ES-I3 (cell line): ENCODE measurements at regions not wholly inside any gene's neighbourhood (a gene's known extent, or its start where the extent isn't known, plus 50 kb on each side); places are given as distances from the start of the nearest gene placed in this dataset.
"Not testable (repeated sequence)": the region's sequence is repeated elsewhere in the genome, so short reads cannot be mapped to it uniquely, and the experiment has no call there.

Experiments used
- H3K36me3 ChIP-seq: 2 replicates; pipeline ENCODE4 v1.6.1; 2013; ENCODE audit warnings: mild to moderate bottlenecking, low read length, control low read depth, moderate library complexity; ENCODE audit not compliant: insufficient read depth
- H3K4me1 ChIP-seq: 2 replicates; pipeline ENCODE4 v1.6.1; 2013; ENCODE audit warnings: mild to moderate bottlenecking, control low read depth, low read length; ENCODE audit not compliant: insufficient read depth
- H3K9ac ChIP-seq: 2 replicates; pipeline ENCODE4 v1.6.1; 2013; ENCODE audit warnings: low read depth, mild to moderate bottlenecking, low read length, moderate library complexity
- H3K9me3 ChIP-seq: 2 replicates; pipeline ENCODE4 v1.6.1; 2013; ENCODE audit warnings: mild to moderate bottlenecking, low read length, moderate library complexity; ENCODE audit not compliant: control insufficient read depth, insufficient read depth

DNA sequence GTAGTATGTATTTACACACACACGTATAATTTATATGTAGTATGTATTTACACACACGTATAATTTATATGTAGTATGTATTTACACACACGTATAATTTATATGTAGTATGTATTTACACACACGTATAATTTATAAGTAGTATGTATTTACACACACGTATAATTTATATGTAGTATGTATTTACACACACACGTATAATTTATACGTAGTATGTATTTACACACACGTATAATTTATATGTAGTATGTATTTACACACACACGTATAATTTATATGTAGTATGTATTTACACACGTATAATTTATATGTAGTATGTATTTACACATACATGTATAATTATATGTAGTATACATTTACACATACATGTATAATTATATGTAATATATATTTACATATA, 398.5 kb upstream of the CRIM1 start:
- not testable (repeated sequence) for H3K9me3 ChIP-seq, H3K4me1 ChIP-seq, H3K9ac ChIP-seq

DNA sequence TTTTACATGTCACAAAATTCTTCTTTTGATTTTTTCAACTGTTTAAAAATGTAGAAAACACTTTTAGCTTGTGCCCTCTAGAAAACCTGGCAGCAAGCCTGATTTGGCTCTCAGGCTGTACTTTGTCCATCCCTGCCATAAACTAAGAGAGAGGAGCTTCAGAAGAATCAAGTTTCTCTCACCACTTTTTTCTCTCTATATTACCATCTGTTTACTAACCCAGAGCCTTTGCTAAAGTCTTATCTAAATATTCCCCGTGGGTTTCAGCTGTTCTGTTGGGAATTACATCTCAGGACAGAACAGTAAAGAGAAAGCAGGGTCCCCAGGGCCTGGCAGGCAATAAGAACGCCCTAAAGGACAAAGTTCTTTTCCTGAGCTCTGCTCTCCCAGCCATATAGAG, 409.1 kb upstream of the CRIM1 start:
- H3K4me1 ChIP-seq, result no peaks in the 10 kb centered on the region
- H3K9me3 ChIP-seq, result no peaks in the 10 kb centered on the region
- H3K9ac ChIP-seq, result no peak overlapping the region
- H3K36me3 ChIP-seq, result no peaks in the 10 kb centered on the region

More for the DNA sequence above, 398.5 kb upstream of the CRIM1 start:
- not testable (repeated sequence) for H3K36me3 ChIP-seq

DNA sequence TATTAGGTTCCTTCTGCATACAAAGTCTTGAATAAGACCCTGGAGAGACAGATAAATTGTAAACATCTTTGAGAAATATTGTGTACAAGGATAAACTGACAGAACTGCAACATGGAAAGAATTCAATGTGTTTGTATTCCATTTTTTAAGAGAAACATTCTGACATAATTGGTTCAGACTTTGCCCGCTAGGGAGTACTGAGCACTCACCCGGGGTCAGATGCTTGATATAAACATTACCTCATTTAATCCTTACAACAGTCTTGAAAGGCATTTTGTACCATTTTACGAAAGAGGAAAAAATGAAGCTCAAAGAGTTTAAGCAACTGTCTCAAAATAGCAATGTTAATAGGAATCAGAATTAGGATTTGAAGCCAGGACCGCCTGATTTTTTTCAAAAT, 416.7 kb upstream of the CRIM1 start:
- H3K4me1 ChIP-seq, result no peaks in the 10 kb centered on the region
- no peak overlapping the region for H3K9ac ChIP-seq
- no peaks in the 10 kb centered on the region for H3K36me3 ChIP-seq
- H3K9me3 ChIP-seq, result no peaks in the 10 kb centered on the region; the same call in 1 of the 2 replicates

DNA sequence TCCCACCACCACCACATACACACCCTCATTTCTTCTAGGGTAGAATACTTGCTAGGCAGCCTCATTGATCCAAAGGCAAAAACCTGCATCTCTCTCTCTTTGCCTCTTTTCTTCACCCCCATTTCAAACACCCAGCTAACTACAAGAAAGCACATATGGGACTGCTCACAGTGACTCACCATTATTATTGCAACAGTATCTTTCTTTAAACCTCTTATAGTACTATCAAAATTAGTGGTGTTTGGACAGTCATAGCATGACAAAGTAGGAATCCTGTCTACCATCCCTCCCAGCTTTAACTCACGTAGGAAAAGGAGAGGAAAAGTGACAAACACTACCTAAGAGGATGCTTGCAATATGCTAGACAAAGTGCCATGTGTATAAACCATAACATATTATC, 422.5 kb upstream of the CRIM1 start:
- Histone ChIP-seq H3K9me3 (no peaks in the 10 kb centered on the region; the same call in 1 of the 2 replicates), H3K4me1 (no peaks in the 10 kb centered on the region; the same call in 1 of the 2 replicates), H3K9ac (no peak overlapping the region), H3K36me3 (no peaks in the 10 kb centered on the region)

DNA sequence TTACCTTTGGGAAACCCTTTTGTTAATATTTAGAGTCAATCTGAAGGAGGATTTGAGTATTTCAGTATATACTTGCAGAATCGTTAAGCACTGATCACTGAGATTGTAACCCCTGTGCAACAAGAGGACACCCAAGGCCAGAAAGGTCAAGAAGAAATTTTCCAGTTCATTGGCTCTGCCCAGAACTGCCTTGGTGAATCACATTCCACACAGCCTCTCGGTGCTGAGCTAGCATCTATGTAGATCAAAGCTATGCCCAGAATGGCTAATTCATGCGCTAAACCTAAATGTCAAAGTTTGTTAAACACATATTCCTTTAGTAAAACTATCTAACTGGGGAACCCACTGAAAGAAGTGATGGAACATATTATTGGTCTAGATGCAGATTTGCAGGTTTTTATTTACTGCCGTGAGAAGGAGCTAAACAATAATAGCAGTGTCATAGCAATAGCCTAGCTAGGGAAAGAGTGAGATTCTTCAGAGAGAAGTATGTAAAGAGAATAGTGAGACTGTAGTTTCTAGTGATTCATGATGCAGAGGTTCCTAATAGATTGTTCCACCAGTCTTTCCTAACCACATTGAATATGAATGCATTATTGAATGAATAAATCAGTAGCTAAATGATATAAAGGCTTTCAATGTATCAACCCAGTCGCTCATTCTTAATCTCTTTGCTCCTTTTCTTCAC, 423.2 kb upstream of the CRIM1 start:
- Histone ChIP-seq H3K4me1 (no peaks in the 10 kb centered on the region; the same call in 1 of the 2 replicates), H3K9ac (no peak overlapping the region), H3K36me3 (no peaks in the 10 kb centered on the region), H3K9me3 (no peaks in the 10 kb centered on the region; the same call in 1 of the 2 replicates)

DNA sequence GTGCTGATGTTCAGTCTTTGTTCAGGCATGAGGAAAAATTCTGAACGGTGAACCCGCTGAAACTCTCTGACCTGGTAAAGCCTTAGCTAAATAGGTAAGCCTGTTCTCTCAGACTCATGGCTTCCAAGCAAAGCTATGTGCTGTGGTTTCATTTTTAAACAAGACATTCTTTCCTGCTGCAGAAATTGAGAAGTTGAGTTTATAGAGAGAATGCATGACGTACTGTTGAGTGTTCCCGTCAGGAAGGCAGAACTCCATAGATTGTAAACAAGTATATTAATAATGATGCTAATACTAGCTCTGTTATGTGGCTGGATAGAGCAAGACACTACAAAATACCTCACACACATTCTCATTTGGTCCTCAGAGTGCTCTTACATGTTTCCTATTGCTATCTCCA, 424.0 kb upstream of the CRIM1 start:
- Histone ChIP-seq H3K4me1 (no peaks in the 10 kb centered on the region; the same call in 1 of the 2 replicates), H3K9me3 (no peaks in the 10 kb centered on the region; the same call in 1 of the 2 replicates), H3K9ac (no peak overlapping the region), H3K36me3 (no peaks in the 10 kb centered on the region)

DNA sequence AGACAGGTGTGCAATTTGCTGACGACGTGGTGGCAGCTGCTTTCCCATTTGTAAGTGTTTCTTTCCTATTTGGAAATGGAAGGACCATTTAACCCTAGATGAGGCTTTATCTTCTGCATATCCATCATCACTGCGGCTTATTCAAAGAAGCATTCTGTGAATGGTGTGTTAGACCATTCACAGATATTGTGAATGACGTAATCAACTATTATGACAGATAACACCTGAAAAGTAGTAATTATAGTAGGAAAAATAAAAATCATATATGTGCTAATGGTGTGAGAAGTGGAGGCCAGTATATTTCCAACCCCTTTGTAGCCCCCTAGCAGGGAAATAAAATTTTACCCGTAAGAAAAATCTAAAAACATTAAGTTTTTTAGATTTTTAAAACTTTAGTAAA, 424.5 kb upstream of the CRIM1 start:
- Histone ChIP-seq H3K36me3 (no peaks in the 10 kb centered on the region), H3K9ac (no peak overlapping the region), H3K4me1 (no peaks in the 10 kb centered on the region; the same call in 1 of the 2 replicates), H3K9me3 (no peaks in the 10 kb centered on the region)

DNA sequence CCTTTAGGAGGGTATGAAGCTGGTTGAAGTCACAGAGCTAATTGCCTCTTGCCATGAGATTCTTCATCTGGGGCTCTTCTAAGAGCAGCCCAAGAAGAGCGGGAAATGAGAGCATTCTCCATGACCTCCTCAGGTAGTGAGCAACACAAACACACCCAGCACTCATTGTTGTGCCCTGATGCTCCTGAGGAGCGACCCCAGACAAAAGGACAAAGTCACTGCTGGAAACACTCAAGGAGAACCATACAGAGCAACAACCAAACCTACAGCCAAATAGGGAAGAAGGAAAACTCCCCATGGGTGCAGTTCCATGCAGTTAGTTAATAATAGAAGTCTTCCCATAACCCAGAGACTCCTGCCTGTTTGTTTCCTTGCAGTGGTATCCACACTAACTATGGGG, 426.0 kb upstream of the CRIM1 start:
- H3K9me3 ChIP-seq, result no peaks in the 10 kb centered on the region
- H3K36me3 ChIP-seq, result no peaks in the 10 kb centered on the region
- no peak overlapping the region for H3K9ac ChIP-seq
- no peaks in the 10 kb centered on the region; the same call in 1 of the 2 replicates for H3K4me1 ChIP-seq

DNA sequence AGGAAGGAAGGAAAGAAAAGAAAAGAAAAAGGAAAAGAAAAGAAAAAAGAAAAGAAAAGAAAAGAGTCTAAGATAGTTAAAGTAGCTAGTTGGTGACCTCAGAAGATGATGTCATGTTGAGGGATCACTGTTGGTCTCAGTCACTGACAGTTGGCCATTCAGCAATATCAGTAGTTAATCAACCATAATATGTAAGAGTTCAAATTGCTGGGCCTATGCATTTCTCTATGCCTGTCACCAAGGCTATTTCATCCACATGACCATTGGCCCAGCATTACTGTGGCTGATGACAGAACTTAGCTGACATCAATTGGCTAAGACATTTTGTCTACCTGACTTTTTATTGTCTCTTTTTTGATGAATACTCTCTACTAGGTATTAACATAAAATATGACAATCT, 435.5 kb upstream of the CRIM1 start:
- no peak overlapping the region for H3K9ac ChIP-seq
- H3K4me1 ChIP-seq, result no peaks in the 10 kb centered on the region
- H3K36me3 ChIP-seq, result no peaks in the 10 kb centered on the region
- no peaks in the 10 kb centered on the region for H3K9me3 ChIP-seq

DNA sequence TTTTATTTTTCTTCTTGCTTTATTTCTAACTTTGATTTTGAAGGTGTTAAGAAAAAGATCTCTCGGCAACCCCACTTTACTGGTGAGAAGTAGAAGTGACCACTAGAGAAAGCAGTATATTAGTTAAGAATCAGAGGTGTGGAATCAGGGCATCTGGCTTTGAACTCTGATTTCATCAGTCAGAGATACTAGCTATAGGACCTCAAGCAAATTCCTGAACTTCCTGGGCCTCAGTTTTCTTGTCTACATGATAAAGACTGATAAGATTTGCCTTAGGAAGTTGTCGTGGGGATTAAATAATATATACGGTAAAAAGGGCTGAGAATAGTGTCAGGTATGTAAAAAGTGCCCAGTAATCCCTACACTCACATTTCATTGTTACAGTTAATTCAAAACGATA, 440.3 kb upstream of the CRIM1 start:
- H3K9me3 ChIP-seq, result no peaks in the 10 kb centered on the region
- H3K36me3 ChIP-seq, result no peaks in the 10 kb centered on the region
- H3K9ac ChIP-seq, result no peak overlapping the region
- H3K4me1 ChIP-seq, result no peaks in the 10 kb centered on the region

DNA sequence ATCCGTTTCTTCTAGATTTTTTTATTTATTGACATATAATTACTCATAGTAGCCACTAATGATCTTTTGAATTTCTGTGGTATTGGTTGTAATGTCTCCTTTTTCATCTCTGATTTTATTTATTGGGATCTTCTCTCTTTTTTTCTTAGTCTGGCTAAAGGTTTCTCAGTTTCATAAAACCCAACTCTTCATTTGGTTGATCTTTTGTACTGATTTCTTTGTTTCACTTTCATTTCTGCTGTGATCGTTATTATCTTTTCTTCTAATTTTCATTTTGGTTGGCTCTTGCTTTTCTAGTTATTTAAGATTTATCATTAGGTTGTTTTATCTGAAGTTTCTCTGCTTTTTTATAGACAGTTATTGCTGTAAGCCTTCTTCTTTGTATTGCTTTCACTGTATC, 463.6 kb upstream of the CRIM1 start:
- H3K4me1 ChIP-seq, result no peaks in the 10 kb centered on the region
- no peaks in the 10 kb centered on the region for H3K9me3 ChIP-seq
- H3K36me3 ChIP-seq, result no peaks in the 10 kb centered on the region
- H3K9ac ChIP-seq, result no peak overlapping the region

DNA sequence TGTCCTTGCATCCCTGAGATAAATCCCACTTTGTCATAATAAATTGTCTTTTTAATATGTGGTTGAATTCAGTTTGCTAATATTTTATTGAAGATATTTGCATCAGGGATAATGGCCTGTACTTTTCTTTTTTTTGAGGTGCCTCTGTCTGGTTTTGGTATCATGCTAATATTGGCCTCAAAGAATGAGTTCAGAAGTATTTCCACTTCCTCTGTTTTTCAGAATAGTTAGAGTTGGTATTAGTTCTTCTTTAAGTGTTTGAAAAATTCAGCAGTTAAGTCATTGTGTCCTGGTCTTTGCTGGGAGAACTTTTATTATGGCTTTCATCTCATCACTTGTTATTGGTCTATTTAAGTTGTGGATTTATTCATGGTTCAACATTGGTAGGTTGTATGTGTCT, 464.1 kb upstream of the CRIM1 start:
- no peaks in the 10 kb centered on the region for H3K36me3 ChIP-seq
- no peaks in the 10 kb centered on the region for H3K4me1 ChIP-seq
- no peak overlapping the region for H3K9ac ChIP-seq
- no peaks in the 10 kb centered on the region for H3K9me3 ChIP-seq

DNA sequence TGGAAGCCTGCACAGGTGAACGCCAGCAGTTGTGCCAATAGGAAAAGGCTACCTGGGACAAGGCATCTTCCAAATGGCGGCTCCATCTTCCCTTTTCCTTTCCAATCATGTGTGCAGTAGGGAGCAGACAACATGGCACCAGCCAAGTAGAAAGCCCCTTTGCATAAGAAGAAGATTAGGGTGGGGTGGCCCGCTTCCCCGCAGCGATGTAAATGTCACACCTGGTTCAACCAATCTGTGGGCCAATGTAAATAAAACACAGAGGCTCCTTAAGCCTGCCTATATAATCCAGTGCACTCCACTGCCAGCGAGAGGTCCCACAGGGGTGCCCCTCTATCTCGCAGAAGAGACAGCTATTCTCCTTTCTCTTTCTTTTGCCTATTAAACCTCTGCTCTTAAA, 468.4 kb upstream of the CRIM1 start:
- Histone ChIP-seq H3K36me3 (no peaks in the 10 kb centered on the region), H3K9me3 (no peaks in the 10 kb centered on the region), H3K4me1 (no peaks in the 10 kb centered on the region), H3K9ac (no peak overlapping the region)

DNA sequence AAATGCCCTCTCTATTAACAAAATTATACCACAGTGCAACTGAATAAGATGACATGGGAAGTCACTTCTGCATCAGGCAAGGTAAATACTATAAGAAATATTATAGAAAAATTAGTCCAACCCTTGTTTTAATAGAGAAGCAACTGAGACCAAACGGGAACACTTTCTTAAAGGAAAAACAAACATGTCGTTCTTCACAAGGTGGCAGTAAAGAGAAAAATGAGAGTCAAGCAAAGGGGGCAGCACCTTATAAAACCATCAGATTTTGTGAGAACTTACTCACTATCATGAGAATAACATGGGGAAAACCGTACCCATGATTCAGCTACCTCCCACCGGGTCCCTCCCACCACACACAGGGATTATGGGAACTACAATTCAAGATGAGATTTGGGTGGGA, 481.7 kb upstream of the CRIM1 start:
- H3K9me3 ChIP-seq, result no peaks in the 10 kb centered on the region
- no peaks in the 10 kb centered on the region for H3K4me1 ChIP-seq
- H3K36me3 ChIP-seq, result no peaks in the 10 kb centered on the region
- H3K9ac ChIP-seq, result no peak overlapping the region

DNA sequence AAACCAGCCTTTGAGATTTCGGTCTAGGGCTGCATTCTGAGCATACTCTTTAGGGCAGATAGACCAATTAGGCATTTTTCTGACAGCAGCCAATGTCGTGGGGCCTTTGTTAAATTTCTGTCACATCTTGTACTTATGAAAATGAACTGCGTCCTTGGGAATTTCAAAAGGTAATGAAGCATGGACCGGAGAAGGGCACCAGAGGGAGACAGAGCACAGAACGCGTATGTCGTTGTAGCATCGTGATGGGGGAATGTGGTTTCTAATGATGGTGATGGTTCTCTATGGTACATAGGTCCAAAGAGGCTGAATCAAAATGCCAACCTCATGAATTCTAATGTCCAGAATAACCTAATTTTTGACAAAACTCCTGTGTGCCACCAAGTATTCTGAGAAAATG, 483.9 kb upstream of the CRIM1 start:
- Histone ChIP-seq H3K4me1 (no peaks in the 10 kb centered on the region), H3K9me3 (no peaks in the 10 kb centered on the region), H3K36me3 (no peaks in the 10 kb centered on the region), H3K9ac (no peak overlapping the region)
